OCI-LY7 (cell line): ENCODE measurements at regions not wholly inside any gene's neighbourhood (a gene's known extent, or its start where the extent isn't known, plus 50 kb on each side); places are given as distances from the start of the nearest gene placed in this dataset.

Experiments
- BruUV-seq: library from RNA; stranded (reverse); fragments of 400-500 nt; replicated peaks from 2 replicates; lab custom pipeline; 2021; lab: Mats Ljungman, UMichigan
- CTCF ChIA-PET: fragments of 300-600 bp; sonication (Branson Sonifier 250); formaldehyde crosslinking; loops from one replicate; lab custom pipeline; 2022; ENCODE audit warnings: antibody characterized with exemption; ENCODE audit not compliant: unreplicated experiment; lab: Charles Lee
- POLR2A ChIA-PET: fragments of 300-600 bp; sonication (Branson Sonifier 250); formaldehyde crosslinking; loops from one replicate; lab custom pipeline; 2022; ENCODE audit warnings: antibody characterized with exemption; lab: Charles Lee
- DNase-seq: peaks from one replicate; pipeline ENCODE4 v3.0.0-alpha.2; 2015; ENCODE audit warnings: low spot score
- H2AFZ ChIP-seq: fragments of 200-600 bp; sonication (generic), shearing (Covaris generic); 2 replicates; pipeline ENCODE4 v1.6.1; 2014; ENCODE audit warnings: mild to moderate bottlenecking, antibody characterized with exemption, low read length, moderate library complexity
- H3K27ac ChIP-seq: fragments of 200-600 bp; sonication (generic); 2 replicates; pipeline ENCODE4 v1.5.1; 2014; ENCODE audit warnings: mixed run types, low read depth, mild to moderate bottlenecking, moderate library complexity, low read length, inconsistent platforms; ENCODE audit not compliant: poor library complexity, severe bottlenecking
- H3K36me3 ChIP-seq: fragments of 200-600 bp; sonication (generic); 2 replicates; pipeline ENCODE4 v1.6.1; 2014; ENCODE audit warnings: mild to moderate bottlenecking, antibody characterized with exemption, low read length, moderate library complexity, mixed read lengths; ENCODE audit not compliant: insufficient read depth
- H3K4me1 ChIP-seq: fragments of 200-600 bp; sonication (generic); 2 replicates; pipeline ENCODE4 v1.5.1; 2014; ENCODE audit warnings: mild to moderate bottlenecking, low read length; ENCODE audit not compliant: insufficient read depth, poor library complexity, severe bottlenecking
- H3K4me2 ChIP-seq: fragments of 200-600 bp; sonication (generic); 2 replicates; pipeline ENCODE4 v1.6.1; 2014; ENCODE audit warnings: mild to moderate bottlenecking, low read length
- H3K4me3 ChIP-seq: fragments of 200-600 bp; sonication (generic); 2 replicates; pipeline ENCODE4 v1.5.1; 2014; ENCODE audit warnings: mild to moderate bottlenecking, low read depth, low read length; ENCODE audit not compliant: poor library complexity, severe bottlenecking
- H3K79me2 ChIP-seq: fragments of 200-600 bp; sonication (generic); 2 replicates; pipeline ENCODE4 v1.6.1; 2016; ENCODE audit warnings: low read depth, mild to moderate bottlenecking, low read length, moderate library complexity, mixed read lengths; ENCODE audit not compliant: insufficient read depth
- H3K9me2 ChIP-seq: fragments of 200-600 bp; sonication (generic); 2 replicates; pipeline ENCODE4 v1.6.1; 2016; ENCODE audit warnings: mild to moderate bottlenecking, low read length, mixed read lengths; ENCODE audit not compliant: insufficient read depth
- H3K9me3 ChIP-seq: fragments of 200-600 bp; sonication (generic); 2 replicates; pipeline ENCODE4 v1.6.1; 2014; ENCODE audit warnings: mild to moderate bottlenecking, mixed run types, low read length, mixed read lengths
- H4K20me1 ChIP-seq: fragments of 200-600 bp; sonication (generic); 2 replicates; pipeline ENCODE4 v1.6.1; 2014; ENCODE audit warnings: mild to moderate bottlenecking, antibody characterized with exemption, low read length, moderate library complexity, mixed read lengths; ENCODE audit not compliant: insufficient read depth
- CTCF ChIP-seq: fragments of 200-600 bp; sonication (generic); conservative IDR thresholded peaks from 2 replicates; pipeline ENCODE4 v1.5.1; 2014; ENCODE audit warnings: mild to moderate bottlenecking, antibody characterized with exemption, low read length, moderate library complexity, mixed read lengths
- EZH2phosphoT487 ChIP-seq: fragments of 200-600 bp; sonication (generic); IDR thresholded peaks from 2 replicates; pipeline ENCODE4 v1.6.1; 2018; ENCODE audit warnings: low read depth, borderline replicate concordance, mild to moderate bottlenecking, mixed run types, antibody characterized with exemption, low read length, moderate library complexity, mixed read lengths
- intact Hi-C: fragments of 100-400 bp; cut with micrococcal nuclease; formaldehyde crosslinking; loops from one replicate; pipeline ENCODE4 v1.10.0; 2022; ENCODE audit not compliant: unreplicated experiment

- H3K79me2 ChIP-seq, result no peaks in the 10 kb centered on the region
- no peak for DNase-seq
- intact Hi-C loops, result no loop called here
- H2AFZ ChIP-seq, result no peak overlapping the region
- H3K4me2 ChIP-seq, result no peak overlapping the region
- no peaks in the 10 kb centered on the region for H3K9me2 ChIP-seq
- no peak overlapping the region for H3K27ac ChIP-seq
- ChIA-PET CTCF (no interaction called here), POLR2A (no interaction called here)
- no peaks in the 10 kb centered on the region for H3K9me3 ChIP-seq
- H3K4me1 ChIP-seq, result no peaks in the 10 kb centered on the region
- H4K20me1 ChIP-seq, result no peaks in the 10 kb centered on the region
- BruUV-seq, result no TSS peak
- H3K36me3 ChIP-seq, result no peaks in the 10 kb centered on the region
- no peak for TF ChIP-seq CTCF
- TF ChIP-seq EZH2phosphoT487, result no peak
- H3K4me3 ChIP-seq, result no peak overlapping the region
Observed at GRCh38 chr4:116733370-116733769, 352.0 kb downstream of the TRAM1L1 start.

GRCh38 chr4:116726523-116726922, 358.9 kb downstream of the TRAM1L1 start:
- TF ChIP-seq CTCF (no peak), EZH2phosphoT487 (no peak)

GRCh38 chr4:116724249-116724648, 361.1 kb downstream of the TRAM1L1 start:
- H3K36me3 ChIP-seq, result no peaks in the 10 kb centered on the region
- TF ChIP-seq EZH2phosphoT487 (no peak), CTCF (no peak)
- no peaks in the 10 kb centered on the region for H3K9me2 ChIP-seq
- no peak overlapping the region for H3K4me2 ChIP-seq
- intact Hi-C loops, result no loop called here
- ChIA-PET CTCF (no interaction called here), POLR2A (no interaction called here)
- no peak for DNase-seq
- no TSS peak for BruUV-seq
- H3K4me1 ChIP-seq, result no peaks in the 10 kb centered on the region
- H4K20me1 ChIP-seq, result no peaks in the 10 kb centered on the region
- no peak overlapping the region for H3K27ac ChIP-seq
- no peak overlapping the region for H3K4me3 ChIP-seq
- no peak overlapping the region for H2AFZ ChIP-seq
- H3K9me3 ChIP-seq, result no peaks in the 10 kb centered on the region
- no peaks in the 10 kb centered on the region for H3K79me2 ChIP-seq

More at GRCh38 chr4:116726523-116726922, 358.9 kb downstream of the TRAM1L1 start:
- Histone ChIP-seq H3K4me1 (no peaks in the 10 kb centered on the region), H2AFZ (no peak overlapping the region), H3K36me3 (no peaks in the 10 kb centered on the region), H3K9me2 (no peaks in the 10 kb centered on the region), H3K27ac (no peak overlapping the region), H4K20me1 (no peaks in the 10 kb centered on the region), H3K4me3 (no peak overlapping the region), H3K4me2 (no peak overlapping the region), H3K79me2 (no peaks in the 10 kb centered on the region), H3K9me3 (no peaks in the 10 kb centered on the region)
- POLR2A ChIA-PET, result interaction anchor here (0.6 to 1.0 kb wide), 3 partner anchors 11 to 395 kb away, joined by 3 to 4 read pairs (median 3); no protein-coding TSS in a partner anchor
- BruUV-seq, result no TSS peak
- CTCF ChIA-PET, result no interaction called here
- intact Hi-C loops, result no loop called here
- no peak for DNase-seq
